B cell (primary cell): ENCODE measurements at regions not wholly inside any gene's neighbourhood (a gene's known extent, or its start where the extent isn't known, plus 50 kb on each side); places are given as distances from the start of the nearest gene placed in this dataset.

Experiments used
- ATAC-seq: fragments of 200-7000 bp; cut with Tn5 transposase; one replicate; pipeline ENCODE4 v1.10.0; 2021; ENCODE audit warnings: low read depth, mild to moderate bottlenecking, moderate number of reproducible peaks, moderate library complexity
- CTCF ChIA-PET: fragments of 350-600 bp; sonication (Branson Sonifier 250); formaldehyde crosslinking; loops from one replicate; lab custom pipeline; 2021; ENCODE audit warnings: antibody characterized with exemption, inconsistent platforms; lab: Charles Lee
- POLR2A ChIA-PET: fragments of 350-600 bp; sonication (Branson Sonifier 250); formaldehyde crosslinking; loops from one replicate; lab custom pipeline; 2021; ENCODE audit warnings: antibody characterized with exemption; lab: Charles Lee
- DNase-seq: peaks from one replicate; pipeline ENCODE4 v3.0.0; 2013
- H2AFZ ChIP-seq: 2 replicates; pipeline ENCODE4 v1.6.1; 2012; ENCODE audit warnings: mild to moderate bottlenecking, low read depth, low read length; ENCODE audit not compliant: insufficient read depth, poor library complexity, severe bottlenecking
- H3K27ac ChIP-seq, 2 donors: 1 replicate in 1 of 2; 2 replicates in 1 of 2; pipeline ENCODE4 v1.5.1; 2012 to 2013; ENCODE audit warnings: low read length in 2 of 2, mild to moderate bottlenecking in 2 of 2, moderate library complexity in 1 of 2
- H3K27me3 ChIP-seq, 4 experiments: fragments of 200-600 bp in 1 of 4; sonication (generic) in 1 of 4; replicated peaks in 1 of 4; 1 replicate in 2 of 4; 2 replicates in 2 of 4; pipeline versions ENCODE4 v1.6.1 to v1.7.0; 2013 to 2016; ENCODE audit warnings: low read length in 3 of 4, mild to moderate bottlenecking in 2 of 4, mixed read lengths in 1 of 4, moderate library complexity in 1 of 4; ENCODE audit not compliant: insufficient read depth in 4 of 4, control insufficient read depth in 3 of 4; ENCODE audit errors: control extremely low read depth in 1 of 4
- H3K36me3 ChIP-seq, 2 experiments: replicated peaks in 1 of 2; 1 replicate in 1 of 2; 2 replicates in 1 of 2; pipeline versions ENCODE4 v1.6.1 to v1.7.1; 2013; ENCODE audit warnings: low read length in 1 of 2; ENCODE audit not compliant: insufficient read depth in 2 of 2, control insufficient read depth in 1 of 2; ENCODE audit errors: control extremely low read depth in 1 of 2, extremely low read depth in 1 of 2
- H3K4me1 ChIP-seq, 2 donors: fragments of 200-600 bp in 1 of 2; sonication (generic) in 1 of 2; 1 replicate in 1 of 2; 2 replicates in 1 of 2; pipeline versions ENCODE4 v1.5.1 to v1.6.1; 2013 to 2017; ENCODE audit warnings: low read length in 2 of 2; ENCODE audit not compliant: control insufficient read depth in 2 of 2, insufficient read depth in 2 of 2
- H3K4me2 ChIP-seq: replicated peaks from 2 replicates; pipeline ENCODE3; 2012; ENCODE audit warnings: mild to moderate bottlenecking, low read depth, low read length; ENCODE audit not compliant: poor library complexity, severe bottlenecking
- H3K4me3 ChIP-seq, 5 experiments: fragments of 200-600 bp in 1 of 5; sonication (generic) in 1 of 5; 1 replicate in 3 of 5; 2 replicates in 2 of 5; pipeline versions ENCODE4 v1.5.1 to v1.7.0; 2011 to 2016; ENCODE audit warnings: low read length in 4 of 5, mild to moderate bottlenecking in 4 of 5, low read depth in 2 of 5, control low read depth in 1 of 5, moderate library complexity in 1 of 5; ENCODE audit not compliant: insufficient read depth in 1 of 5; ENCODE audit errors: control extremely low read depth in 1 of 5, extremely low read depth in 1 of 5
- H3K79me2 ChIP-seq: fragments of 200-600 bp; sonication (generic); one replicate; pipeline ENCODE4 v1.6.0; 2016; ENCODE audit warnings: low read length; ENCODE audit not compliant: control insufficient read depth, insufficient read depth
- H3K9ac ChIP-seq: fragments of 200-600 bp; sonication (generic); 2 replicates; pipeline ENCODE4 v1.6.1; 2017; ENCODE audit warnings: mild to moderate bottlenecking, low read length, moderate library complexity
- H3K9me3 ChIP-seq, 3 donors: one replicate each; pipeline versions ENCODE4 v1.6.1 to v1.7.1; 2013; ENCODE audit warnings: low read length in 2 of 3; ENCODE audit not compliant: control insufficient read depth in 2 of 3, insufficient read depth in 1 of 3; ENCODE audit errors: control extremely low read depth in 1 of 3
- H4K20me1 ChIP-seq: 2 replicates; pipeline ENCODE4 v1.6.0; 2012; ENCODE audit warnings: mild to moderate bottlenecking, low read length; ENCODE audit not compliant: insufficient read depth, control insufficient read depth, poor library complexity, severe bottlenecking
- H3K27ac Mint-ChIP-seq: one replicate; pipeline ENCODE4 v1.8.0; 2021; ENCODE audit warnings: mixed read lengths
- H3K27me3 Mint-ChIP-seq: one replicate; pipeline ENCODE4 v1.8.0; 2021; ENCODE audit warnings: mixed read lengths
- H3K4me1 Mint-ChIP-seq: one replicate; pipeline ENCODE4 v1.8.0; 2021; ENCODE audit warnings: mixed read lengths
- H3K4me3 Mint-ChIP-seq: one replicate; pipeline ENCODE4 v1.8.0; 2021; ENCODE audit warnings: mixed read lengths
- H3K9me3 Mint-ChIP-seq: one replicate; pipeline ENCODE4 v1.8.0; 2022; ENCODE audit warnings: mixed read lengths; ENCODE audit not compliant: insufficient read depth
- CTCF ChIP-seq: fragments of 200-600 bp; IDR thresholded peaks from one replicate; pipeline ENCODE4 v1.8.0; 2022; ENCODE audit warnings: antibody characterized with exemption, mild to moderate bottlenecking
- EZH2 ChIP-seq: IDR thresholded peaks from 2 replicates; pipeline ENCODE4 v1.6.1; 2012; ENCODE audit warnings: borderline replicate concordance, low read depth, mild to moderate bottlenecking, moderate library complexity, low read length; ENCODE audit not compliant: insufficient read depth, poor library complexity, severe bottlenecking
- WGBS: methylation state at CpG from one replicate; pipeline ENCODE4 v1.1.5; 2013; ENCODE audit warnings: missing lambda C conversion rate; ENCODE audit not compliant: insufficient coverage; 5-methylcytosine and 5-hydroxymethylcytosine counted together
- intact Hi-C: fragments of 100-400 bp; cut with micrococcal nuclease; formaldehyde crosslinking; loops from one replicate; pipeline ENCODE4 v1.10.0; 2022

- no peak for ATAC-seq
- H3K9ac ChIP-seq: no peak overlapping the region
- DNase-seq: no peak
- 93% methylated on average over 7 of the region's 9 CpGs for whole genome bisulfite sequencing
- H3K36me3 ChIP-seq: no peaks in the 10 kb centered on the region
- H3K4me3 ChIP-seq: no peak overlapping the region
- H3K27me3 Mint-ChIP-seq: peaks cover 15% of the 10 kb centered on the region
- H3K27ac Mint-ChIP-seq: no peak overlapping the region
- H2AFZ ChIP-seq: no peak overlapping the region
- CTCF ChIA-PET: no interaction called here
- no peaks in the 10 kb centered on the region for H3K4me1 ChIP-seq
- H3K27me3 ChIP-seq: no peaks in the 10 kb centered on the region
- no peaks in the 10 kb centered on the region for H4K20me1 ChIP-seq
- no peaks in the 10 kb centered on the region for H3K4me1 Mint-ChIP-seq
- no peaks in the 10 kb centered on the region for H3K9me3 ChIP-seq
- TF ChIP-seq EZH2 (no peak), CTCF (no peak)
- H3K4me3 Mint-ChIP-seq: no peak overlapping the region
- intact Hi-C loops: no loop called here
- no peak overlapping the region for H3K27ac ChIP-seq
- no peaks in the 10 kb centered on the region for H3K79me2 ChIP-seq
- H3K4me2 ChIP-seq: no peak overlapping the region
- H3K9me3 Mint-ChIP-seq: no peaks in the 10 kb centered on the region
- POLR2A ChIA-PET: interaction anchor here (0.8 kb wide), 1 partner anchor 17 kb away, joined by 3 read pairs; no protein-coding TSS in a partner anchor
Measured at GRCh38 chr6:14828201-14828611, 417.7 kb upstream of the JARID2 start.

DNA sequence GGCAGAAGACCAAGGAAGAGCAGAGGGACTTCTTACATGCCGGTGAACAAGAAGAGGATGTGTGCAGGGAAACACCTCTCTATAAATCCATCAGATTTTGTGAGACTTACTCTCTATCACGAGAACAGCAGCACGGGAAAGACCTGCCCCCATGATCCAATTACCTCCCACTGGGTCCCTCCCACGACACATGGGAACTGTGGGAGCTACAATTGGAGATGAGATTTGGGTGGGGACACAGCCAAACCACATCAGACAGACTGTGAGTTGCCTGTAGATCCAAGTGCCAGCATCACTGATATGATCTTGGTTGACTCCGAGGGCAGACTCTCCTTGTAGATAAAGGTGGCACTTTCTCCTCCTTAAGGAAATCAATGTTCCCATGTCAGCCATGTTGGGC lies 414.8 kb upstream of the JARID2 start:
- intact Hi-C loops: no loop called here
- no peak for DNase-seq
- Mint-ChIP-seq H3K4me3 (no peak overlapping the region), H3K27ac (no peak overlapping the region), H3K9me3 (no peaks in the 10 kb centered on the region), H3K4me1 (no peaks in the 10 kb centered on the region), H3K27me3 (peaks cover 3% of the 10 kb centered on the region)
- no peak overlapping the region for H3K4me3 ChIP-seq
- no peaks in the 10 kb centered on the region for H3K79me2 ChIP-seq
- no peak overlapping the region for H3K27ac ChIP-seq
- CTCF ChIA-PET: no interaction called here
- H4K20me1 ChIP-seq: no peaks in the 10 kb centered on the region
- no peak overlapping the region for H3K9ac ChIP-seq
- no peaks in the 10 kb centered on the region for H3K9me3 ChIP-seq
- TF ChIP-seq EZH2 (no peak), CTCF (no peak)
- H3K4me2 ChIP-seq: no peak overlapping the region
- H3K36me3 ChIP-seq: no peaks in the 10 kb centered on the region
- no peaks in the 10 kb centered on the region for H3K27me3 ChIP-seq
- no peak overlapping the region for H2AFZ ChIP-seq
- no peak for ATAC-seq
- POLR2A ChIA-PET: no interaction called here
- 90% methylated on average over 2 of the region's 5 CpGs for WGBS
- H3K4me1 ChIP-seq: no peaks in the 10 kb centered on the region
